ENCODE measurements at regions not wholly inside any gene's neighbourhood (a gene's known extent, or its start where the extent isn't known, plus 50 kb on each side); places are given as distances from the start of the nearest gene placed in this dataset.

DNA sequence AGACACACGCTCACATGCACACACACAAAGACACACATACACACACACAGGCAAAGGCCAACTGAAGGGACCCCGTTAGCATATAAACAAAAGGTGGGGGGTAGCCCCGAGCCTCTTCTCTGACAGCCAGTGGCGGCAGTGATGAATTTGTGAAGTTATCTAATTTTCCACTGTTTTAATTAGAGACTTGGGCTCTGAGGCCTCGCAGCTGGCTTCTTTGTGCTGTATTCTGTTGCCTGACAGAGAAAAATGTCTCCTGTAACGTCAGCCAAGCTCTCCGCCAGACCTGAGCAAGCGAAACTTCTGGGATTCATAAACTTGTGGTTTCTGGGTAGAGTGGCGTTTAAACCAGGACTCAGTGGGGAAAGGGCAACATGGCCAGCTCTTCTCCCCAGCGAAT, 113.9 kb upstream of the FOXF1 start:
- peaks cover 3% of the 10 kb centered on the region for H3K4me1 Mint-ChIP-seq
- H3K27me3 ChIP-seq (ENCODE audit: control insufficient read depth, insufficient read depth, low read length, poor library complexity, severe bottlenecking), result no peaks in the 10 kb centered on the region
- TF ChIP-seq CTCF (conservative IDR thresholded peaks at IDR 0.05), result no peak
- H3K9ac ChIP-seq (ENCODE audit: extremely low read depth, low read length, poor library complexity, severe bottlenecking), result no peak overlapping the region
- 81 to 82% methylated on average over 9 to 10 of the region's 10 CpGs for WGBS, 2 experiments (ENCODE audit: insufficient coverage in 1 of 2, insufficient read length in 1 of 2)
- no peak overlapping the region for H3K27ac Mint-ChIP-seq
- H3K4me1 ChIP-seq (ENCODE audit: control insufficient read depth, insufficient read depth, low read length), result no peaks in the 10 kb centered on the region
- no peak overlapping the region for H3K4me3 Mint-ChIP-seq
- no peaks in the 10 kb centered on the region for H3K36me3 ChIP-seq (ENCODE audit: control insufficient read depth, insufficient read depth, low read length)
- no peaks in the 10 kb centered on the region for H3K36me3 Mint-ChIP-seq (ENCODE audit: low read depth)
- H3K9me3 ChIP-seq (ENCODE audit: control insufficient read depth, low read length), result no peaks in the 10 kb centered on the region
- no peaks in the 10 kb centered on the region for H3K27me3 Mint-ChIP-seq (ENCODE audit: insufficient read depth)
- no peak for DNase-seq
- H3K9me3 Mint-ChIP-seq, result no peaks in the 10 kb centered on the region
- H3K4me3 ChIP-seq (ENCODE audit: low read length), result no peak overlapping the region
- peak overlapping the region; percentile 85 for H3K27ac ChIP-seq (ENCODE audit: low read depth, low read length)

GRCh38 chr16:86396901-86397311, 113.4 kb upstream of the FOXF1 start:
- Histone ChIP-seq H3K4me3 (ENCODE audit: low read length) (no peak overlapping the region), H3K36me3 (ENCODE audit: control insufficient read depth, insufficient read depth, low read length) (no peaks in the 10 kb centered on the region), H3K9ac (ENCODE audit: extremely low read depth, low read length, poor library complexity, severe bottlenecking) (no peak overlapping the region), H3K27ac (ENCODE audit: low read depth, low read length) (peak overlapping the region; percentile 85), H3K27me3 (ENCODE audit: control insufficient read depth, insufficient read depth, low read length, poor library complexity, severe bottlenecking) (no peaks in the 10 kb centered on the region), H3K4me1 (ENCODE audit: control insufficient read depth, insufficient read depth, low read length) (no peaks in the 10 kb centered on the region), H3K9me3 (ENCODE audit: control insufficient read depth, low read length) (no peaks in the 10 kb centered on the region)
- Mint-ChIP-seq H3K27ac (no peak overlapping the region), H3K4me3 (no peak overlapping the region), H3K9me3 (no peaks in the 10 kb centered on the region), H3K36me3 (ENCODE audit: low read depth) (no peaks in the 10 kb centered on the region), H3K4me1 (peaks cover 3% of the 10 kb centered on the region), H3K27me3 (ENCODE audit: insufficient read depth) (peaks cover 3% of the 10 kb centered on the region)
- WGBS, 2 experiments (ENCODE audit: insufficient coverage in 1 of 2, insufficient read length in 1 of 2), result 80% methylated on average over 2 to 9 of the region's 9 CpGs
- no peak for TF ChIP-seq CTCF (conservative IDR thresholded peaks at IDR 0.05)
- DNase-seq, result peak; percentile 76

DNA sequence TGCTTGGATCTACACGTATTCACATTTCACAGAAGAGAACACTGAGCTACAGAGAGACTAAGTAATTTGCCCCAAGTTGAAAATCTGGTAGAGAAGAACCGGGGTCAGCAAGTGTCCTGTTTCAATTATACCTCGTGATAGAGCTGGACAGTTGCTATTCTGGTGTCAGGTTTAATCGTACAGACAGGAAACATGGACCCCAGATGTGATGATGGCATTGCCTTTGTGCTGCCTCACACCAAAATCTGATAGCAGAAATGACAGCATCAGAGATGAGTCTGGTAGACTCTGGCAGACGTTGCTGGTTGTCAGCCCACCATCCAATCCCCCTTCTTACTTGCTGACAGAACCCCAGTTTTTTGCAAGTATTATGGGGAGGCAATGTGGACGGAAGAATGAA, 112.1 kb upstream of the FOXF1 start:
- no peak overlapping the region for H3K27ac ChIP-seq (ENCODE audit: low read depth, low read length)
- DNase-seq, result no peak
- Mint-ChIP-seq H3K36me3 (ENCODE audit: low read depth) (no peaks in the 10 kb centered on the region), H3K4me1 (peaks cover 4% of the 10 kb centered on the region), H3K27ac (no peak overlapping the region), H3K4me3 (no peak overlapping the region), H3K27me3 (ENCODE audit: insufficient read depth) (peaks cover 8% of the 10 kb centered on the region), H3K9me3 (no peaks in the 10 kb centered on the region)
- TF ChIP-seq CTCF (conservative IDR thresholded peaks at IDR 0.05), result no peak
- no peaks in the 10 kb centered on the region for H3K9me3 ChIP-seq (ENCODE audit: control insufficient read depth, low read length)
- WGBS, 2 experiments (ENCODE audit: insufficient coverage in 1 of 2, insufficient read length in 1 of 2), result 87 to 96% methylated on average over 6 of the region's 6 CpGs
- H3K4me3 ChIP-seq (ENCODE audit: low read length), result no peak overlapping the region
- H3K4me1 ChIP-seq (ENCODE audit: control insufficient read depth, insufficient read depth, low read length), result no peaks in the 10 kb centered on the region
- no peaks in the 10 kb centered on the region for H3K36me3 ChIP-seq (ENCODE audit: control insufficient read depth, insufficient read depth, low read length)
- no peaks in the 10 kb centered on the region for H3K27me3 ChIP-seq (ENCODE audit: control insufficient read depth, insufficient read depth, low read length, poor library complexity, severe bottlenecking)
- H3K9ac ChIP-seq (ENCODE audit: extremely low read depth, low read length, poor library complexity, severe bottlenecking), result no peak overlapping the region

Measured in endodermal cell (in vitro differentiated cells).